Ovary (tissue), 7 donors: ENCODE measurements at regions not wholly inside any gene's neighbourhood (a gene's known extent, or its start where the extent isn't known, plus 50 kb on each side); places are given as distances from the start of the nearest gene placed in this dataset.

Experiments used
- DNase-seq, 5 donors: peaks; one replicate each; pipeline ENCODE4 v3.0.0-alpha.2; 2019 to 2020
- H3K27ac ChIP-seq, 2 donors: fragments of 200-600 bp; one replicate each; pipeline versions ENCODE4 v1.5.1 to v1.8.0; 2019 to 2022
- H3K27me3 ChIP-seq: fragments of 200-600 bp; one replicate; pipeline ENCODE4 v1.8.0; 2022
- H3K36me3 ChIP-seq: fragments of 200-600 bp; sonication (generic); one replicate; pipeline ENCODE4 v1.5.1; 2019
- H3K4me1 ChIP-seq: one replicate; pipeline ENCODE4 v1.8.1; 2013; ENCODE audit warnings: mild to moderate bottlenecking, moderate library complexity; ENCODE audit not compliant: insufficient read depth
- H3K4me3 ChIP-seq: fragments of 200-600 bp; sonication (generic); one replicate; pipeline ENCODE4 v1.5.1; 2017
- H3K9me3 ChIP-seq, 2 donors: fragments of 200-600 bp in 1 of 2; sonication (generic) in 1 of 2; one replicate each; pipeline versions ENCODE4 v1.5.1 to v1.8.1; 2013 to 2019; ENCODE audit warnings: mild to moderate bottlenecking in 1 of 2, moderate library complexity in 1 of 2
- CTCF ChIP-seq, 3 donors: fragments of 450-650 bp in 2 of 3; fragments of 200-600 bp in 1 of 3; IDR thresholded peaks; one replicate each; pipeline versions ENCODE4 v1.5.1 to v1.8.0; 2016 to 2022; ENCODE audit warnings: antibody characterized with exemption in 3 of 3, mild to moderate bottlenecking in 1 of 3
- EP300 ChIP-seq: sonication (generic); formaldehyde crosslinking; IDR thresholded peaks from one replicate; pipeline ENCODE4 v1.6.1; 2017; ENCODE audit warnings: antibody characterized with exemption
- POLR2A ChIP-seq: fragments of 450-650 bp; IDR thresholded peaks from one replicate; pipeline ENCODE4 v1.6.1; 2017; ENCODE audit warnings: antibody characterized with exemption, mild to moderate bottlenecking, moderate library complexity
- WGBS, 3 donors: extraction: QIAGEN DNeasy Blood & Tissue Kit in 1 of 3; methylation state at CpG; one replicate each; pipeline versions ENCODE4 v1.1.5 to v1.1.7; 2013 to 2017; 5-methylcytosine and 5-hydroxymethylcytosine counted together
- intact Hi-C, 4 donors: fragments of 100-400 bp; cut with DNase I; formaldehyde crosslinking; loops; one replicate each; pipeline versions ENCODE4 v1.11.0 to v1.15.1; 2022 to 2023
- donor health status: DM: no; HTN: no; CAD: no; lungs with moderate emphysema.
- donor health status: DM: no; HTN: no; CAD: no.
- donor health status: Bipolar disorder and iron deficiency.
- donor health status: DM: no; HTN: no; CAD: no.
- donor health status: DM: yes; HTN: yes; CAD: no.

- Histone ChIP-seq H3K4me1 (no peaks in the 10 kb centered on the region), H3K36me3 (no peaks in the 10 kb centered on the region), H3K27ac (no peak overlapping the region), H3K9me3 (no peaks in the 10 kb centered on the region), H3K4me3 (no peak overlapping the region), H3K27me3 (no peaks in the 10 kb centered on the region)
- TF ChIP-seq EP300 (no peak), POLR2A (no peak), CTCF (IDR thresholded peaks at IDR 0.05) (no peak)
- intact Hi-C loops, result no loop called here
- 83 to 88% (median 85%) methylated on average over 4 of the region's 4 CpGs for WGBS, 3 donors
- no peak for DNase-seq
Measured at GRCh38 chr7:50160206-50160605, 67.2 kb upstream of the ZPBP start.

DNA sequence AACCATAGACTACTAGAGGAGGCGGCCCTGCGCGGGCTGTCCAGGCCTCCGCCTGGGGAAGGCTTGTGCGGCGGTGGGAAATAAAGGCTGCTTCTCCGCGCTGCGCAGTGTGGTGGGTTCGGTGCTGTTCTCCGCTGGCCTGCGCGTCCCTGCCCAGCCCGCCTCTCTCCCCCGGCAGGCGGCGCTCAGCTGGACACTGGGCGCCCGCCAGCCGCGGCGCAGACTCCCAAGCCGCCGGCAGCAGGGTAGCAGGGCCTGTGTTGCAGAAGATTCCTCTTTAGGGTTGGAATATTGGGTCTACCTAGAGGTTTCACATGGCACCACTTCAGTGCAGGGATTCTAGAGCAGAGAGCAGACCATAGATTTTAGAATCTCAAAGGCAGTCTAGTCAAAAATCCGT is 66.1 kb upstream of the ZPBP start:
- no peak for DNase-seq
- H3K27ac ChIP-seq, result no peak overlapping the region
- H3K4me1 ChIP-seq, result no peaks in the 10 kb centered on the region
- H3K4me3 ChIP-seq, result no peak overlapping the region
- intact Hi-C loops, result no loop called here
- no peaks in the 10 kb centered on the region for H3K36me3 ChIP-seq
- no peaks in the 10 kb centered on the region for H3K27me3 ChIP-seq
- no peak for TF ChIP-seq EP300
- no peak for TF ChIP-seq CTCF (IDR thresholded peaks at IDR 0.05)
- no peak for TF ChIP-seq POLR2A
- no peaks in the 10 kb centered on the region for H3K9me3 ChIP-seq
- 90 to 96% (median 95%) methylated on average over 25 of the region's 25 CpGs for WGBS, 3 donors

- H3K4me3 ChIP-seq, result no peak overlapping the region
- WGBS, 3 donors, result 61 to 63% (median 62%) methylated on average over 5 of the region's 5 CpGs
- intact Hi-C loops, result no loop called here
- no peaks in the 10 kb centered on the region for H3K9me3 ChIP-seq
- H3K27ac ChIP-seq, result no peak overlapping the region
- no peaks in the 10 kb centered on the region for H3K36me3 ChIP-seq
- TF ChIP-seq CTCF (IDR thresholded peaks at IDR 0.05) (no peak), POLR2A (no peak), EP300 (no peak)
- no peak for DNase-seq
- H3K4me1 ChIP-seq, result no peaks in the 10 kb centered on the region
- H3K27me3 ChIP-seq, result no peaks in the 10 kb centered on the region
Measured at GRCh38 chr7:50156706-50157105, 63.7 kb upstream of the ZPBP start.

GRCh38 chr7:50156163-50156562 is 63.1 kb upstream of the ZPBP start:
- DNase-seq, result no peak
- 72 to 79% (median 73%) methylated on average over 4 of the region's 4 CpGs for WGBS, 3 donors
- TF ChIP-seq POLR2A, result no peak
- no peak for TF ChIP-seq EP300
- TF ChIP-seq CTCF (IDR thresholded peaks at IDR 0.05), result no peak
- H3K27me3 ChIP-seq, result no peaks in the 10 kb centered on the region
- intact Hi-C loops, result no loop called here
- H3K27ac ChIP-seq, result no peak overlapping the region
- H3K4me3 ChIP-seq, result no peak overlapping the region
- no peaks in the 10 kb centered on the region for H3K9me3 ChIP-seq
- H3K36me3 ChIP-seq, result no peaks in the 10 kb centered on the region
- H3K4me1 ChIP-seq, result no peaks in the 10 kb centered on the region

DNA sequence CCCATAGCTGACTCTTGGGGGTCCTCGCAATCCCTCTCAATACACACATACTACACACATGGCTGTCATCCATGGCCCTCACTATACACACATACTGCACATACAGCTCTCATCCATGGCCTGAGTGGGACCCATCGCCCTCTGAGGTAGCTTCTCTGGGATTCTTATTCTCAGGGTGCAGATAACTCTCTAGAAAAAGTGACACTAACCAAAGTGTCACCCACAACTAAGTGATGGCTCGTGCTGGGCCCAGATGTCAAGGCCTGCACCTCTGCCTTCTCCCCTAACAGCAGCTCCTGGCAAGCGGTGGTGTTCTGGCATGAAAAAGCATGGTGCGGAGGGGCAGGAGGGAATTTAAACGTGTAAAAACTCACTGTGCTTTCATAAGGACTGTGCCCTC is 62.7 kb upstream of the ZPBP start:
- intact Hi-C loops, result no loop called here
- Histone ChIP-seq H3K27ac (no peak overlapping the region), H3K27me3 (no peaks in the 10 kb centered on the region), H3K4me3 (no peak overlapping the region), H3K36me3 (no peaks in the 10 kb centered on the region), H3K4me1 (no peaks in the 10 kb centered on the region), H3K9me3 (no peaks in the 10 kb centered on the region)
- WGBS, 3 donors, result 83 to 90% (median 85%) methylated on average over 6 of the region's 6 CpGs
- TF ChIP-seq POLR2A (no peak), EP300 (no peak), CTCF (IDR thresholded peaks at IDR 0.05) (no peak)
- DNase-seq, result no peak
